A549 (cell line): ENCODE measurements at regions not wholly inside any gene's neighbourhood (a gene's known extent, or its start where the extent isn't known, plus 50 kb on each side); places are given as distances from the start of the nearest gene placed in this dataset.

Source experiments
- ATAC-seq, 2 experiments: fragments of 200-7000 bp in 1 of 2; fragments of >200 bp in 1 of 2; cut with Nextera tagmentation in 1 of 2; cut with Tn5 transposase in 1 of 2; 3 replicates each; pipeline versions ENCODE4 v1.8.0 to v1.9.1; 2018 to 2020; ENCODE audit warnings: mild to moderate bottlenecking in 1 of 2, moderate library complexity in 1 of 2
- CTCF ChIA-PET: fragments of 300-600 bp; sonication (Branson Sonifier 250); formaldehyde crosslinking; extraction: SDS; loops from one replicate; lab custom pipeline; 2021; ENCODE audit warnings: antibody characterized with exemption, inconsistent platforms; lab: Yijun Ruan, JAX
- POLR2A ChIA-PET: fragments of 350-600 bp; formaldehyde crosslinking; extraction: SDS; loops from one replicate; lab custom pipeline; 2021; ENCODE audit warnings: antibody characterized with exemption, inconsistent platforms; lab: Yijun Ruan, JAX
- DNase-seq, 2 experiments: peaks; one replicate each; pipeline versions ENCODE4 v3.0.0 to v3.0.0-alpha.2; 2011 to 2016; ENCODE audit warnings: low read depth in 1 of 2, low spot score in 1 of 2
- FAIRE-seq: peaks from 2 replicates; lab custom pipeline; 2011; peaks lifted over from hg19 to GRCh38; lab: Jason Lieb, UNC
- H3K27ac ChIP-seq, 2 experiments: fragments of >200 bp; sonication (Bioruptor Twin); formaldehyde crosslinking; 3 replicates each; pipeline ENCODE4 v1.5.1; 2016 to 2017
- H3K4me1 ChIP-seq: fragments of >200 bp; sonication (Bioruptor Twin); formaldehyde crosslinking; 3 replicates; pipeline ENCODE4 v1.6.1; 2016
- H3K4me2 ChIP-seq: fragments of >200 bp; sonication (Bioruptor Twin); formaldehyde crosslinking; 3 replicates; pipeline ENCODE4 v1.6.1; 2016
- H3K4me3 ChIP-seq: fragments of >200 bp; sonication (Bioruptor Twin); formaldehyde crosslinking; 3 replicates; pipeline ENCODE4 v1.5.1; 2016
- H3K9me3 ChIP-seq: fragments of >200 bp; sonication (Bioruptor Twin); formaldehyde crosslinking; 3 replicates; pipeline ENCODE4 v1.6.1; 2016
- ATOH8 ChIP-seq: fragments of 250-450 bp; sonication (Bioruptor Pico); IDR thresholded peaks from 2 replicates; pipeline ENCODE4 v1.5.0; 2020; ENCODE audit warnings: low read depth, mild to moderate bottlenecking, moderate library complexity
- BHLHE40 ChIP-seq: IDR thresholded peaks from 2 replicates; pipeline ENCODE4 v1.6.1; 2012; ENCODE audit warnings: low read depth, low read length, inconsistent platforms
- CBX2 ChIP-seq: fragments of 200-600 bp; sonication (generic); IDR thresholded peaks from 2 replicates; pipeline ENCODE4 v1.6.1; 2016; ENCODE audit warnings: low read depth, mild to moderate bottlenecking, borderline replicate concordance
- CBX8 ChIP-seq: fragments of 200-600 bp; sonication (generic); IDR thresholded peaks from 2 replicates; pipeline ENCODE4 v1.6.1; 2016
- CEBPB ChIP-seq, 2 experiments: fragments of >200 bp in 1 of 2; sonication (Bioruptor Twin) in 1 of 2; formaldehyde crosslinking in 1 of 2; IDR thresholded peaks; 2 replicates each; pipeline ENCODE4 v1.6.1; 2012 to 2016
- CHD4 ChIP-seq: fragments of 200-600 bp; sonication (generic); IDR thresholded peaks from 2 replicates; pipeline ENCODE4 v1.6.1; 2016; ENCODE audit warnings: antibody characterized with exemption, mild to moderate bottlenecking, borderline replicate concordance
- E2F6 ChIP-seq: IDR thresholded peaks from 2 replicates; pipeline ENCODE4 v1.6.1; 2012; ENCODE audit warnings: low read depth, borderline replicate concordance
- EHF ChIP-seq: fragments of 250-450 bp; sonication (Bioruptor Pico); IDR thresholded peaks from 2 replicates; pipeline ENCODE4 v1.5.0; 2020; ENCODE audit warnings: mild to moderate bottlenecking
- EHMT2 ChIP-seq: fragments of 200-600 bp; sonication (generic); IDR thresholded peaks from 2 replicates; pipeline ENCODE4 v1.6.1; 2016; ENCODE audit warnings: antibody characterized with exemption, low read depth, mild to moderate bottlenecking, moderate library complexity
- EP300 ChIP-seq, 2 experiments: fragments of >200 bp; sonication (Bioruptor Twin); formaldehyde crosslinking; IDR thresholded peaks; 2 replicates in 1 of 2; 3 replicates in 1 of 2; pipeline ENCODE4 v1.6.1; 2016 to 2017
- FOSB ChIP-seq: fragments of 250-450 bp; sonication (Bioruptor Pico); IDR thresholded peaks from 2 replicates; pipeline ENCODE4 v1.5.0; 2020; ENCODE audit warnings: mild to moderate bottlenecking, moderate library complexity
- FOSL2 ChIP-seq, 2 experiments: fragments of 450-650 bp in 1 of 2; fragments of >200 bp in 1 of 2; sonication (Bioruptor Twin) in 1 of 2; formaldehyde crosslinking; IDR thresholded peaks; 2 replicates each; pipeline versions ENCODE4 v1.5.0 to v1.6.1; 2016 to 2020; ENCODE audit warnings: mild to moderate bottlenecking in 1 of 2, moderate library complexity in 1 of 2
- GATA3 ChIP-seq: IDR thresholded peaks from 2 replicates; pipeline ENCODE4 v1.6.1; 2012; ENCODE audit warnings: borderline replicate concordance
- HEYL ChIP-seq: fragments of 250-450 bp; sonication (Bioruptor Pico); IDR thresholded peaks from 2 replicates; pipeline ENCODE4 v1.8.0; 2021; ENCODE audit warnings: mild to moderate bottlenecking, moderate library complexity
- HMGXB4 ChIP-seq: fragments of 250-450 bp; sonication (Bioruptor Pico); IDR thresholded peaks from 2 replicates; pipeline ENCODE4 v1.5.0; 2021; ENCODE audit warnings: mild to moderate bottlenecking, moderate library complexity, borderline replicate concordance
- HOXA7 ChIP-seq: fragments of 250-450 bp; sonication (Bioruptor Pico); IDR thresholded peaks from 2 replicates; pipeline ENCODE4 v1.5.0; 2020; ENCODE audit warnings: mild to moderate bottlenecking, moderate library complexity
- JUN ChIP-seq, 2 experiments: fragments of >200 bp; sonication (Bioruptor Twin); formaldehyde crosslinking; IDR thresholded peaks; 2 replicates in 1 of 2; 3 replicates in 1 of 2; pipeline ENCODE4 v1.6.1; 2016 to 2017
- KDM5A ChIP-seq: fragments of 200-600 bp; sonication (generic); IDR thresholded peaks from 2 replicates; pipeline ENCODE4 v1.6.1; 2016; ENCODE audit warnings: antibody characterized with exemption, mild to moderate bottlenecking
- MAZ ChIP-seq: fragments of 150-350 bp; IDR thresholded peaks from 2 replicates; pipeline ENCODE4 v1.6.1; 2014; ENCODE audit warnings: antibody characterized with exemption, low read depth, low read length, borderline replicate concordance
- NFE2L2 ChIP-seq: fragments of 150-350 bp; conservative IDR thresholded peaks from 2 replicates; pipeline ENCODE4 v1.6.1; 2014; ENCODE audit warnings: low read length
- PBX3 ChIP-seq: IDR thresholded peaks from 2 replicates; pipeline ENCODE4 v1.6.1; 2012
- POLR2A ChIP-seq: IDR thresholded peaks from 2 replicates; pipeline ENCODE4 v1.6.1; 2012; ENCODE audit warnings: mild to moderate bottlenecking, low read length
- RAD21 ChIP-seq, 2 experiments: fragments of >200 bp in 1 of 2; sonication (Bioruptor Twin) in 1 of 2; formaldehyde crosslinking in 1 of 2; IDR thresholded peaks in 1 of 2; conservative IDR thresholded peaks in 1 of 2; 2 replicates in 1 of 2; 3 replicates in 1 of 2; pipeline ENCODE4 v1.6.1; 2012 to 2018; ENCODE audit warnings: inconsistent platforms in 1 of 2
- RARB ChIP-seq: fragments of 250-450 bp; sonication (Bioruptor Pico); IDR thresholded peaks from 2 replicates; pipeline ENCODE4 v1.8.0; 2021; ENCODE audit warnings: mild to moderate bottlenecking, moderate library complexity
- RCOR1 ChIP-seq: fragments of 150-350 bp; IDR thresholded peaks from 2 replicates; pipeline ENCODE4 v1.6.1; 2014; ENCODE audit warnings: antibody characterized with exemption, low read length, low read depth
- RNF2 ChIP-seq: fragments of 200-600 bp; sonication (generic); IDR thresholded peaks from 2 replicates; pipeline ENCODE4 v1.6.1; 2016; ENCODE audit warnings: low read depth, mild to moderate bottlenecking, antibody characterized with exemption, moderate library complexity, borderline replicate concordance
- SREBF2 ChIP-seq: fragments of 450-650 bp; IDR thresholded peaks from 2 replicates; pipeline ENCODE4 v1.6.1; 2014; ENCODE audit warnings: mild to moderate bottlenecking, moderate library complexity
- WGBS: methylation state at CpG from one replicate; pipeline ENCODE4 v1.1.6; 2017; ENCODE audit errors: missing lambda C conversion rate; 5-methylcytosine and 5-hydroxymethylcytosine counted together

- ChIA-PET POLR2A (interaction anchor here (4.6 kb wide), 1 partner anchor 334 kb away, joined by 27 read pairs; the partner anchor contains the start of gene NFKBIZ), CTCF (interaction anchor here (0.6 to 5.0 kb wide), 2 partner anchors 42 to 313 kb away, joined by 3 to 21 read pairs; no protein-coding TSS in a partner anchor)
- no peak for DNase-seq
- WGBS: 95% methylated on average over 1 of the region's 1 CpG
- no peak for ATAC-seq
- TF ChIP-seq HMGXB4 (no peak), PBX3 (no peak), JUN (IDR thresholded peaks at IDR 0.05) (no peak), CBX2 (no peak), NFE2L2 (no peak), HEYL (CRISPR knock-in tag) (no peak), POLR2A (no peak), RAD21 (conservative IDR thresholded peaks at IDR 0.05 in 1 of 2, IDR thresholded peaks at IDR 0.05 in 1 of 2) (no peak)
- Histone ChIP-seq H3K4me1 (peaks cover 51% of the 10 kb centered on the region), H3K4me3 (no peak overlapping the region), H3K4me2 (no peak overlapping the region), H3K9me3 (0 out of 3 replicates have a peak, but pooled peaks cover 7% of the 10 kb centered on the region), H3K27ac (peak overlapping the region; percentile 77 to 85)
- no peak for FAIRE-seq
Measured at GRCh38 chr3:102183623-102184022, 251.2 kb upstream of the ZPLD1 start.

- H3K4me1 ChIP-seq: peaks cover 5% of the 10 kb centered on the region; the same call in 1 of the 3 replicates
- 0 out of 3 replicates have a peak, but pooled peaks cover 7% of the 10 kb centered on the region for H3K9me3 ChIP-seq
- ChIA-PET POLR2A (no interaction called here), CTCF (interaction anchor here (1.0 kb wide), 1 partner anchor 36 kb away, joined by 4 read pairs; no protein-coding TSS in a partner anchor)
- WGBS: 79% methylated on average over 2 of the region's 2 CpGs
- TF ChIP-seq MAZ (no peak), EHMT2 (no peak), CEBPB (IDR thresholded peaks at IDR 0.05) (no peak), CHD4 (no peak), E2F6 (no peak), KDM5A (no peak), HOXA7 (CRISPR knock-in tag) (no peak), SREBF2 (no peak), RNF2 (no peak), HEYL (CRISPR knock-in tag) (no peak)
- ATAC-seq (no peak), FAIRE-seq (no peak), DNase-seq (no peak)
- no peak overlapping the region for H3K4me2 ChIP-seq
- H3K27ac ChIP-seq: 0 out of 6 replicates have a peak overlapping the region, but pooled peaks of 1 of the 2 experiments have one; percentile 5
- H3K4me3 ChIP-seq: no peak overlapping the region
Measured at GRCh38 chr3:102189541-102189940, 245.3 kb upstream of the ZPLD1 start.

GRCh38 chr3:102189956-102190723, 244.7 kb upstream of the ZPLD1 start:
- Histone ChIP-seq H3K4me3 (no peak overlapping the region), H3K9me3 (0 out of 3 replicates have a peak, but pooled peaks cover 7% of the 10 kb centered on the region), H3K27ac (peak overlapping the region in 1 of 2 experiments; percentile 51; a peak in 2 of 6 replicates), H3K4me1 (peaks cover 10% of the 10 kb centered on the region), H3K4me2 (no peak overlapping the region)
- TF ChIP-seq RARB (CRISPR knock-in tag) (no peak), RAD21 (conservative IDR thresholded peaks at IDR 0.05 in 1 of 2, IDR thresholded peaks at IDR 0.05 in 1 of 2) (no peak), FOSB (CRISPR knock-in tag) (no peak), CBX8 (no peak), EHF (CRISPR knock-in tag) (no peak), EP300 (IDR thresholded peaks at IDR 0.05) (no peak), MAZ (no peak), GATA3 (no peak), RCOR1 (no peak), ATOH8 (CRISPR knock-in tag) (no peak), FOSL2 (IDR thresholded peaks at IDR 0.05) (no peak), FOSL2 (CRISPR knock-in tag; IDR thresholded peaks at IDR 0.05) (no peak), BHLHE40 (no peak), E2F6 (no peak)
- ChIA-PET POLR2A (no interaction called here), CTCF (interaction anchor here (1.0 kb wide), 1 partner anchor 35 kb away, joined by 4 read pairs; no protein-coding TSS in a partner anchor)
- ATAC-seq (no peak), DNase-seq (no peak), FAIRE-seq (no peak)
- 78% methylated on average over 7 of the region's 7 CpGs for whole genome bisulfite sequencing
